WTC11 (cell line): ENCODE measurements at regions not wholly inside any gene's neighbourhood (a gene's known extent, or its start where the extent isn't known, plus 50 kb on each side); places are given as distances from the start of the nearest gene placed in this dataset.

Experiments used
- FOXP1 ChIP-seq: sonication (generic); formaldehyde crosslinking; IDR thresholded peaks from 2 replicates; pipeline ENCODE4 v1.8.0; 2022; ENCODE audit warnings: missing genetic modification reagents, mild to moderate bottlenecking, moderate library complexity, borderline replicate concordance
- NFE2L1 ChIP-seq: sonication (generic); formaldehyde crosslinking; IDR thresholded peaks from 2 replicates; pipeline ENCODE4 v1.8.1; 2023; ENCODE audit warnings: missing genetic modification reagents
- SMAD3 ChIP-seq: sonication (generic); formaldehyde crosslinking; IDR thresholded peaks from 2 replicates; pipeline ENCODE4 v1.8.0; 2022; ENCODE audit warnings: missing genetic modification reagents, mild to moderate bottlenecking, borderline replicate concordance
- SP1 ChIP-seq: sonication (generic); formaldehyde crosslinking; conservative IDR thresholded peaks from 2 replicates; pipeline ENCODE4 v1.8.1; 2022; ENCODE audit warnings: missing genetic modification reagents
- STAT6 ChIP-seq: sonication (generic); formaldehyde crosslinking; conservative IDR thresholded peaks from 2 replicates; pipeline ENCODE4 v1.8.1; 2023; ENCODE audit warnings: mild to moderate bottlenecking, low read depth, missing genetic modification reagents, moderate library complexity
- TP53 ChIP-seq: sonication (generic); formaldehyde crosslinking; IDR thresholded peaks from 2 replicates; pipeline ENCODE4 v1.8.1; 2023; ENCODE audit warnings: mild to moderate bottlenecking, missing genetic modification reagents
- ZNF263 ChIP-seq: sonication (generic); formaldehyde crosslinking; IDR thresholded peaks from 2 replicates; pipeline ENCODE4 v1.8.1; 2022; ENCODE audit warnings: low read depth, mild to moderate bottlenecking, moderate library complexity, missing genetic modification reagents
- TF ChIP-seq, protein P1 (sequence below): fragments of 200-600 bp; IDR thresholded peaks from 2 replicates; pipeline ENCODE4 v1.8.0; 2022; ENCODE audit warnings: antibody characterized with exemption

GRCh38 chr10:9668411-9668810 lies 1349.3 kb upstream of the CELF2 start:
- TF ChIP-seq, protein P1, sequence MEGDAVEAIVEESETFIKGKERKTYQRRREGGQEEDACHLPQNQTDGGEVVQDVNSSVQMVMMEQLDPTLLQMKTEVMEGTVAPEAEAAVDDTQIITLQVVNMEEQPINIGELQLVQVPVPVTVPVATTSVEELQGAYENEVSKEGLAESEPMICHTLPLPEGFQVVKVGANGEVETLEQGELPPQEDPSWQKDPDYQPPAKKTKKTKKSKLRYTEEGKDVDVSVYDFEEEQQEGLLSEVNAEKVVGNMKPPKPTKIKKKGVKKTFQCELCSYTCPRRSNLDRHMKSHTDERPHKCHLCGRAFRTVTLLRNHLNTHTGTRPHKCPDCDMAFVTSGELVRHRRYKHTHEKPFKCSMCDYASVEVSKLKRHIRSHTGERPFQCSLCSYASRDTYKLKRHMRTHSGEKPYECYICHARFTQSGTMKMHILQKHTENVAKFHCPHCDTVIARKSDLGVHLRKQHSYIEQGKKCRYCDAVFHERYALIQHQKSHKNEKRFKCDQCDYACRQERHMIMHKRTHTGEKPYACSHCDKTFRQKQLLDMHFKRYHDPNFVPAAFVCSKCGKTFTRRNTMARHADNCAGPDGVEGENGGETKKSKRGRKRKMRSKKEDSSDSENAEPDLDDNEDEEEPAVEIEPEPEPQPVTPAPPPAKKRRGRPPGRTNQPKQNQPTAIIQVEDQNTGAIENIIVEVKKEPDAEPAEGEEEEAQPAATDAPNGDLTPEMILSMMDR, result no peak
- TF ChIP-seq ZNF263 (no peak), STAT6 (CRISPR knock-in tag) (no peak), FOXP1 (CRISPR knock-in tag) (no peak), SMAD3 (CRISPR knock-in tag) (no peak), SP1 (CRISPR knock-in tag) (no peak), NFE2L1 (no peak), TP53 (CRISPR knock-in tag) (no peak)
